CD4-positive, alpha-beta T cell (primary cell): ENCODE measurements at regions not wholly inside any gene's neighbourhood (a gene's known extent, or its start where the extent isn't known, plus 50 kb on each side); places are given as distances from the start of the nearest gene placed in this dataset.

Experiments used
- ATAC-seq: fragments of 200-7000 bp; cut with Tn5 transposase; one replicate; pipeline ENCODE4 v1.10.0; 2022; ENCODE audit warnings: mild to moderate bottlenecking; ENCODE audit not compliant: poor library complexity
- CTCF ChIA-PET: fragments of 350-600 bp; sonication (Branson Sonifier 250); formaldehyde crosslinking; loops from one replicate; lab custom pipeline; 2021; ENCODE audit warnings: antibody characterized with exemption, inconsistent platforms; lab: Charles Lee
- POLR2A ChIA-PET: fragments of 350-600 bp; sonication (Branson Sonifier 250); formaldehyde crosslinking; loops from one replicate; lab custom pipeline; 2021; ENCODE audit warnings: antibody characterized with exemption, inconsistent platforms; lab: Charles Lee
- DNase-seq, 14 experiments: peaks; one replicate each; pipeline ENCODE4 v3.0.0-alpha.2; 2013 to 2020; ENCODE audit warnings: mixed read lengths in 2 of 14
- H3K27ac ChIP-seq, 2 donors: one replicate each; pipeline versions ENCODE4 v1.5.1 to v1.7.0; 2013; ENCODE audit warnings: low read length in 2 of 2, low read depth in 1 of 2, mild to moderate bottlenecking in 1 of 2
- H3K27me3 ChIP-seq, 2 experiments: 1 replicate in 1 of 2; 2 replicates in 1 of 2; pipeline versions ENCODE4 v1.6.1 to v1.7.0; 2013; ENCODE audit warnings: low read length in 2 of 2, control low read depth in 1 of 2, mild to moderate bottlenecking in 1 of 2, moderate library complexity in 1 of 2; ENCODE audit not compliant: insufficient read depth in 2 of 2, control insufficient read depth in 1 of 2
- H3K36me3 ChIP-seq: one replicate; pipeline ENCODE4 v1.6.1; 2013; ENCODE audit warnings: low read length, control low read depth; ENCODE audit not compliant: insufficient read depth
- H3K4me1 ChIP-seq: one replicate; pipeline ENCODE4 v1.6.1; 2013; ENCODE audit warnings: low read length, control low read depth; ENCODE audit not compliant: insufficient read depth
- H3K4me3 ChIP-seq: one replicate; pipeline ENCODE4 v1.5.1; 2013; ENCODE audit warnings: mild to moderate bottlenecking, low read length, moderate library complexity
- H3K9me3 ChIP-seq, 2 experiments: 1 replicate in 1 of 2; 2 replicates in 1 of 2; pipeline versions ENCODE4 v1.6.1 to v1.7.0; 2013; ENCODE audit warnings: low read length in 2 of 2, mild to moderate bottlenecking in 2 of 2, control low read depth in 1 of 2, moderate library complexity in 1 of 2; ENCODE audit not compliant: control insufficient read depth in 1 of 2, insufficient read depth in 1 of 2
- H3K27ac Mint-ChIP-seq: one replicate; pipeline ENCODE4 v1.8.0; 2020; ENCODE audit warnings: mixed read lengths
- H3K27me3 Mint-ChIP-seq: one replicate; pipeline ENCODE4 v1.8.0; 2021; ENCODE audit warnings: mixed read lengths
- H3K36me3 Mint-ChIP-seq: one replicate; pipeline ENCODE4 v1.8.0; 2021; ENCODE audit warnings: low read depth, mixed read lengths
- H3K4me1 Mint-ChIP-seq: one replicate; pipeline ENCODE4 v1.8.0; 2021; ENCODE audit warnings: low read depth, mixed read lengths
- H3K4me3 Mint-ChIP-seq: one replicate; pipeline ENCODE4 v1.8.0; 2020; ENCODE audit warnings: mild to moderate bottlenecking, mixed read lengths
- H3K9me3 Mint-ChIP-seq: one replicate; pipeline ENCODE4 v1.8.0; 2020; ENCODE audit warnings: mixed read lengths
- CTCF ChIP-seq: fragments of 200-600 bp; IDR thresholded peaks from one replicate; pipeline ENCODE4 v1.8.0; 2022; ENCODE audit warnings: antibody characterized with exemption, mild to moderate bottlenecking
- intact Hi-C, 2 experiments: fragments of 100-400 bp; cut with DNase I in 1 of 2; cut with micrococcal nuclease in 1 of 2; formaldehyde crosslinking; loops; one replicate each; pipeline versions ENCODE4 v1.15.1 to v1.9.0; 2023 to 2025; cut with DNase I, micrococcal nuclease

GRCh38 chr18:28523758-28524475, 347.0 kb upstream of the CDH2 start:
- Histone ChIP-seq H3K27me3 (no peaks in the 10 kb centered on the region), H3K36me3 (no peaks in the 10 kb centered on the region), H3K27ac (no peak overlapping the region), H3K9me3 (peaks cover 3 to 4% of the 10 kb centered on the region in 2 experiments), H3K4me1 (no peaks in the 10 kb centered on the region), H3K4me3 (no peak overlapping the region)
- DNase-seq, result no peak
- intact Hi-C loops, result no loop called here
- no peak overlapping the region for H3K27ac Mint-ChIP-seq
- peaks cover 7% of the 10 kb centered on the region for H3K9me3 Mint-ChIP-seq
- ATAC-seq, result no peak
- POLR2A ChIA-PET, result no interaction called here
- H3K27me3 Mint-ChIP-seq, result no peaks in the 10 kb centered on the region
- CTCF ChIA-PET, result no interaction called here
- no peak for TF ChIP-seq CTCF
- H3K4me3 Mint-ChIP-seq, result no peak overlapping the region
- no peaks in the 10 kb centered on the region for H3K36me3 Mint-ChIP-seq
- H3K4me1 Mint-ChIP-seq, result no peaks in the 10 kb centered on the region

GRCh38 chr18:28522236-28522635, 345.3 kb upstream of the CDH2 start:
- H3K27me3 Mint-ChIP-seq, result no peaks in the 10 kb centered on the region
- H3K9me3 ChIP-seq, result peaks cover 4% of the 10 kb centered on the region in 2 experiments
- intact Hi-C loops, result no loop called here
- CTCF ChIA-PET, result no interaction called here
- H3K4me1 Mint-ChIP-seq, result no peaks in the 10 kb centered on the region
- H3K27ac ChIP-seq, result no peak overlapping the region
- peaks cover 11% of the 10 kb centered on the region for H3K9me3 Mint-ChIP-seq
- H3K27me3 ChIP-seq, result no peaks in the 10 kb centered on the region
- TF ChIP-seq CTCF, result no peak
- no peaks in the 10 kb centered on the region for H3K4me1 ChIP-seq
- H3K36me3 ChIP-seq, result no peaks in the 10 kb centered on the region
- no peak overlapping the region for H3K4me3 Mint-ChIP-seq
- no peaks in the 10 kb centered on the region for H3K36me3 Mint-ChIP-seq
- ATAC-seq, result no peak
- DNase-seq, result no peak
- H3K4me3 ChIP-seq, result no peak overlapping the region
- POLR2A ChIA-PET, result no interaction called here
- no peak overlapping the region for H3K27ac Mint-ChIP-seq

- no peaks in the 10 kb centered on the region for H3K4me1 Mint-ChIP-seq
- H3K4me3 ChIP-seq, result no peak overlapping the region
- H3K36me3 Mint-ChIP-seq, result no peaks in the 10 kb centered on the region
- H3K9me3 ChIP-seq, result peaks cover 4% of the 10 kb centered on the region in 2 experiments
- POLR2A ChIA-PET, result no interaction called here
- no peaks in the 10 kb centered on the region for H3K27me3 ChIP-seq
- DNase-seq (no peak), ATAC-seq (no peak)
- no peaks in the 10 kb centered on the region for H3K36me3 ChIP-seq
- H3K4me1 ChIP-seq, result no peaks in the 10 kb centered on the region
- CTCF ChIA-PET, result no interaction called here
- H3K27ac ChIP-seq, result no peak overlapping the region
- H3K27ac Mint-ChIP-seq, result no peak overlapping the region
- no peak overlapping the region for H3K4me3 Mint-ChIP-seq
- peaks cover 13% of the 10 kb centered on the region for H3K9me3 Mint-ChIP-seq
- TF ChIP-seq CTCF, result no peak
- intact Hi-C loops, result no loop called here
- no peaks in the 10 kb centered on the region for H3K27me3 Mint-ChIP-seq
Measured at GRCh38 chr18:28519997-28520396, 343.1 kb upstream of the CDH2 start.
